ENCODE measurements at regions not wholly inside any gene's neighbourhood (a gene's known extent, or its start where the extent isn't known, plus 50 kb on each side); places are given as distances from the start of the nearest gene placed in this dataset.
"Not testable (repeated sequence)": the region's sequence is repeated elsewhere in the genome, so short reads cannot be mapped to it uniquely, and the experiment has no call there.

GRCh38 chr10:29227201-29227600, 61.7 kb upstream of the LYZL1 start:
- 37 to 58% methylated on average over 2 of the region's 2 CpGs for WGBS, 2 donors
- DNase-seq (ENCODE audit: low spot score in 2 of 2), result no peak
- no peak for TF ChIP-seq CTCF (IDR thresholded peaks at IDR 0.05)
- no peak for TF ChIP-seq POLR2A (IDR thresholded peaks at IDR 0.05)
- H3K4me3 ChIP-seq (ENCODE audit: low read depth, poor library complexity, severe bottlenecking), result no peak overlapping the region
- intact Hi-C loops (cut with DNase I; ENCODE audit: low total_unique reads), result no loop called here

DNA sequence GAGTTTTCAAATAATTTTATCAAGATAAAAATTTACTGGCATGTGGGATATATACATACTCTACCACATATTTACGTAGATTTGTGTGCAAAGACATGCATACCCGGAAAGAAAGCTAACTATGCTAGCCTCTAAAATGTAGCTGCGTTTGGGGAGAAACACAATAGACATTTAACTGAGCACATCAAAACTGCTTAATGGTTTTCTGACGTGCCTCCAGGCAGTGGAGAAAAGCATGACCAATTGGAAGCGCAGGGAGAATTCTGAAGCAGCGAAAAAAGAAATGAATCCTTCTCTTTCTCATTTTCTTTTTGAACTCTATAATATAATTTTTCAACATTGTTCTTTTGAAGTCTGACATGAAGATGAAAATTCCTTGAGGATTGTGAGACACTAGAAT, 60.3 kb upstream of the LYZL1 start:
- no peak for DNase-seq (ENCODE audit: low spot score in 2 of 2)
- TF ChIP-seq CTCF (IDR thresholded peaks at IDR 0.05) (no peak), POLR2A (IDR thresholded peaks at IDR 0.05) (no peak)
- 59 to 65% methylated on average over 6 of the region's 6 CpGs for WGBS, 2 donors
- intact Hi-C loops (cut with DNase I; ENCODE audit: low total_unique reads), result no loop called here
- no peak overlapping the region for H3K4me3 ChIP-seq (ENCODE audit: low read depth, poor library complexity, severe bottlenecking)

DNA sequence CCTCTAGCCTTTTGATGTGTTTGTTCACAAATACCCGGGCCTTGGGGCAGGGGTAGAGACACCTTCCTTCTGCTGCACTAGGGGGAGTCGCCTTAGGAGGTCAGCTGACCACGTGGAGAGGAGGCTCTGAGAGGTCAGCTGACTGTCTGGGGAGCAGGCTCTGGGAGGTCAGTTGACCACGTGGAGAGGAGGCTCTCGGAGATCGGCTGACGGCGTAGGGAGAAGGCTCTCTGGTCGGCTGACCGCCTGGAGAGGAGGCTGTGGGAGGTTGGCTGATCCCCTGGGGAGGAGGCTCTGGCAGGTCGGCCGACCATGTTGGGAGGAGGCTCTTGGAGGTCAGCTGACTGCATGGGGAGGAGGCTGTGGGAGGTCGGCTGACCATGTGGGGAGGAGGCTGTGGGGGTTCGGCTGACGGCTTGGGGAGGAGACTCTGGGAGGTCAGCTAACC, 59.6 kb upstream of the LYZL1 start:
- no peak for TF ChIP-seq POLR2A (IDR thresholded peaks at IDR 0.05)
- no peak for TF ChIP-seq CTCF (IDR thresholded peaks at IDR 0.05)
- H3K4me3 ChIP-seq (ENCODE audit: low read depth, poor library complexity, severe bottlenecking), result no peak overlapping the region
- DNase-seq (ENCODE audit: low spot score in 2 of 2), result no peak
- intact Hi-C loops (cut with DNase I; ENCODE audit: low total_unique reads), result no loop called here
- WGBS, 2 donors, result 85 to 91% methylated on average over 15 of the region's 15 CpGs

DNA sequence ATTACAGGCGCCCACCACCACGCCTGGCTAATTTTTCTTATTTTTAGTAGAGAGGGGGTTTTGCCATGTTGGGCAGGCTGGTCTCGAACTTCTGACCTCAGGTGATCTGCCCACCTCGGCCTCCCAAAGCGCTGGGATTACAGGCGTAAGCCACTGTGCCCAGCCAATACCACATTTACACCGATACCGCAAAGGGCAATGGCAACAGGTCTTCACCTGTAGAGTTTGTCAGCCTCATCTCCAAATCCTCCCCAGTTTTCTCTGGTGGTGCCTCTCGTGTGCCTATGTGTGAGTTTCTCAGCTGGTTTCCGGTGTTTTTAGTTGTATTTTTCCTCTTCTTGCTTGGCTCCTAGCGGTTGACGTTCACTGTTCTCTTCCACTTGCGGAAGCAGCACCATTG, 52.0 kb upstream of the LYZL1 start:
- DNase-seq (ENCODE audit: low spot score in 2 of 2); H3K4me3 ChIP-seq (ENCODE audit: low read depth, poor library complexity, severe bottlenecking); intact Hi-C loops (cut with DNase I; ENCODE audit: low total_unique reads): not testable (repeated sequence)
- 93% methylated on average over 13 of the region's 13 CpGs for WGBS, 2 donors

- WGBS, 2 donors, result 47% methylated on average over 5 of the region's 5 CpGs
- TF ChIP-seq POLR2A (IDR thresholded peaks at IDR 0.05), result no peak
- no peak for TF ChIP-seq CTCF (IDR thresholded peaks at IDR 0.05)
- intact Hi-C loops (cut with DNase I; ENCODE audit: low total_unique reads), result no loop called here
- DNase-seq (ENCODE audit: low spot score in 2 of 2), result no peak
- H3K4me3 ChIP-seq (ENCODE audit: low read depth, poor library complexity, severe bottlenecking), result no peak overlapping the region
Measured at GRCh38 chr10:29237786-29238185, 51.1 kb upstream of the LYZL1 start.

DNA sequence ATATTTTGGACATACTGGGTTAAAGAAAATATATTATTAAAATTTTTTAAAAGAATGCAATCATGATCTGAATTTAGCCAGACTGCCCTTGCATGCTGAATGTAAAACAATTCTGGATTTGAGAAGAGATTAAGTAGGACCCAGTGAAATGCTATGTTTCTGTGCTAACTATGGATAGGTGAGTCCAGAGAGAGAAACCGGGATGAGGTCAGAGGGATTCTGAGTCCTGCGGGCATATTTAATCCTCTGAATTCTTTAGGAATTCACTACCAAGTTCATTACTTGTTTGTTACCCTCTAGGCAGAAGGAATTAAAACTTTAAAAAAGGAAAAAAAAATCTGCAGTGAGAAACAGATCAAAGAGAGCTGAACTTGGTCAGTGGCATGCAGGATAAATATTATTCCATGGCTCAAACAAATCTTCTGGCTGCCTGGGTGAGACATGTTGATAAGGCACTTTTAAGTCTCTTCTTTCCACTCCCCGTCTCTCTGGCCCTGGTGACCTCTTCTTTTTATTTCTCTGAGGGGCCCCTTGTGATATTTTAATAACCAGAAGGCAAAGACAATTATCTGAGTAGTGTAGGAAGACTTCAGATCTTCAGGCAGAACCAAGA, 50.2 kb upstream of the LYZL1 start:
- DNase-seq (ENCODE audit: low spot score in 2 of 2), result no peak
- WGBS, 2 donors, result 58 to 63% methylated on average over 3 of the region's 3 CpGs
- intact Hi-C loops (cut with DNase I; ENCODE audit: low total_unique reads), result no loop called here
- TF ChIP-seq CTCF (IDR thresholded peaks at IDR 0.05), result no peak
- no peak for TF ChIP-seq POLR2A (IDR thresholded peaks at IDR 0.05)
- H3K4me3 ChIP-seq (ENCODE audit: low read depth, poor library complexity, severe bottlenecking), result no peak overlapping the region

Measured in lower leg skin (tissue), 4 donors.